GM21367 (cell line): ENCODE measurements at regions not wholly inside any gene's neighbourhood (a gene's known extent, or its start where the extent isn't known, plus 50 kb on each side); places are given as distances from the start of the nearest gene placed in this dataset.

Source experiments
- ATAC-seq: cut with Tn5 transposase; IDR thresholded peaks from one replicate; pipeline ENCODE4 v1.9.1; 2021; ENCODE audit not compliant: unreplicated experiment

GRCh38 chr11:15688351-15688792, 573.6 kb downstream of the INSC start:
- no peak for ATAC-seq

- ATAC-seq = no peak
Observed at GRCh38 chr11:15690320-15690719, 575.6 kb downstream of the INSC start.

DNA sequence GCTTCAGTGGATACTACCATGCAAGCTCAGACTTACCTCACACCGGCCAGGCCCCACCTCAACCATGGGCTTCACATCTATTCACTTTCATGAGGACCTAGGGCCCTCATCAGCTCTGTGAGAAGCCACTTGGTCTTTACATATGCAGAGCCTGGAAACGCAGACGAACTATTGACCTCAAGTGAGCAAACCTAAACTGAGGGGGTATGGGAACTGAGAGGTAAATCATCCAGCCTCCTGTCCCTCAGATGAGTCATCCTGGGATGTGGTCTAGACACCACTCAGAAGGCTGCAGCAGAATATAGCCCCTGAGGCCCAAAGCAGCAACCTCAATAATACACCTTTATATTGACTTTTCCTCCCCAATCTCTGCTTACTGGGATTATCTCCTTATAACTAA, 578.0 kb downstream of the INSC start:
- no peak for ATAC-seq

GRCh38 chr11:15695096-15695721, 580.5 kb downstream of the INSC start:
- ATAC-seq = no peak

GRCh38 chr11:15696069-15696468, 581.3 kb downstream of the INSC start:
- no peak for ATAC-seq

GRCh38 chr11:15697437-15698236, 582.9 kb downstream of the INSC start:
- ATAC-seq = no peak

DNA sequence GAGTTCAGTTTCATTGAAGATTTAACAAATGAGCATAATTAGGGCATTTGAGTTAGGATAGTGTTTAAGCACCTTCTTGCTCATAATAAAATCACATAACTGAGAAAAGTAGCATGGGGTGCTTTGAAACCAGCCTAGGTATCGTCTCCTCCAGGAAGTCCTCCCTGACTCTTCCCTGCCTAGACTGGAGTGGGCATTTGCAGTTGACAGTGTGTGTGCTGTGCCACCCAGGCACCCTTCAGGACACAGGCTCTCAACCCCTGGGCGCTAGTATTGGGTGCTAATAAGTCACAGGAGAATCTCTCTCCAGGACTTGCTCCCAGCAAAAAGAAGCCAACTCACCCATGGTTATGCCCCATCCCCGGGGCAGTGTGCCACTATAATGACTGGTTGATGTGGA, 584.1 kb downstream of the INSC start:
- no peak for ATAC-seq

GRCh38 chr11:15699978-15700377, 585.3 kb downstream of the INSC start:
- ATAC-seq = no peak

GRCh38 chr11:15700456-15700855, 585.7 kb downstream of the INSC start:
- no peak for ATAC-seq

DNA sequence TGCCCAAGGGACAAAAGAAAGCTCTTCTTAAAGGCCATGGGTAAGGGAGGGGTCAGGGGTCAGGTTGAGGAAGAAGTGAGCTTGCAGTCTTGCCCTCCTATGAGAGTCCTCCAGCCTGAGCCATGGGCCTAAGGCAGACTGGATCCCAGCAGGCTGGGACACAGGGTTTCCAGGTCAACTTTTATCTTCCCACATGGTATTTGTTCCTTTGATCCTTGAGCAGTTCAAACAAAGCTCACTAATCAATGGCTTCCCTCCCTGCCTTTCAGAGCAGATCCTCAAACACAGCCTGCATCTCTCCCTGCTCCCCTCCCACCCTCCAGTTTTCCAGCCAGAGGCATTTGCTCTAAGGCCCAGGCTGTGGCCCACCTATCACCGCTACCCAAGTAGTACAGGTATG, 589.3 kb downstream of the INSC start:
- no peak for ATAC-seq

- ATAC-seq = no peak
Observed at GRCh38 chr11:15704556-15704955, 589.8 kb downstream of the INSC start.

GRCh38 chr11:15705891-15706290, 591.2 kb downstream of the INSC start:
- no peak for ATAC-seq

GRCh38 chr11:15707194-15707593, 592.5 kb downstream of the INSC start:
- no peak for ATAC-seq

- ATAC-seq = no peak
Observed at GRCh38 chr11:15707971-15708370, 593.2 kb downstream of the INSC start.

GRCh38 chr11:15710580-15711275, 596.0 kb downstream of the INSC start:
- ATAC-seq = no peak

DNA sequence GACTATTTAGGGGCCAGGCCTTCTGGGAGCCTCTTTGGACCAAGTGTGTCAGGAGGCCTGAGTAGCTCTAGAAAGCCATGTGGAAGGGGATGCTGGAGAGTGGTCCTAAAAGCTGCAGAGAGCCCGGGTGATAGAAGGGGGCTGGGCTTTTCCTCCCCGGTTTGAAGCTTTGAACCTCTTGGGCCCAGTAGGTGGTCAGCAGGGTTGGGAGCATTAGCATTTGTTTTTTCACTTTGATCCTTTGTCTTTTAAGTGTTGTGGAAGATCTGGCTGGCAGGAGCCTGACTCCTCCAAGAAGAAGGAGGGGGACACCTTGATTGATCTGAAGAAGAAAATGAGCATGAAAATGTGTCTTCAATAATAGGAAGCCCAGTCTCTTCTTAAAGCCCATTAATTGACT, 596.6 kb downstream of the INSC start:
- ATAC-seq = no peak

GRCh38 chr11:15714641-15715399, 600.1 kb downstream of the INSC start:
- no peak for ATAC-seq

DNA sequence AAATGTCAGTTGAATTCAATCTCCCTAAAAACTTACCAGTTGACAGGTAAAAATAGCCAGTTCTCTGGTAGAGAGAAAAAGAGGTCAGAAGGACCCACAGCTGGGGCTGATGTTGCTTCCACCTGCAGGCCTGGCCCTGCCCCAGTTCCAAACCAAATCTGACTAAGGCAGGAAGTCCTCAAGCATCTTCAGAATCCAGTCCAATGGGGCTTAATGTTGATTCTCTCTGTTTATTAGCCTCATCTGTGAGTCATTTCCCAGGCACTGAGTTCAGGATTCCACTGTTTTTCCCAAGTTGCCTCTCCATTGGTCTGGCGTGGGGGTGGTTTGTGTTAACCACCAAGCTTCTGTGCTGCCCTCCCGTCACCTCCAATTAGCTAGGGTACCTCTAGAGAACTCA, 601.8 kb downstream of the INSC start:
- no peak for ATAC-seq

GRCh38 chr11:15720460-15720859, 605.7 kb downstream of the INSC start:
- ATAC-seq = no peak

- no peak for ATAC-seq
Observed at GRCh38 chr11:15723966-15724365, 609.2 kb downstream of the INSC start.

GRCh38 chr11:15724601-15725000, 609.9 kb downstream of the INSC start:
- no peak for ATAC-seq
